Esophagus squamous epithelium (tissue), 4 donors: ENCODE measurements at regions not wholly inside any gene's neighbourhood (a gene's known extent, or its start where the extent isn't known, plus 50 kb on each side); places are given as distances from the start of the nearest gene placed in this dataset.

Experiments used
- CTCF ChIP-seq, 6 experiments: fragments of 450-650 bp in 4 of 6; fragments of 200-600 bp in 2 of 6; sonication (generic) in 2 of 6; IDR thresholded peaks; one replicate each; pipeline ENCODE4 v1.5.1; 2016 to 2019; ENCODE audit warnings: antibody characterized with exemption in 6 of 6, mild to moderate bottlenecking in 4 of 6, moderate library complexity in 4 of 6
- POLR2A ChIP-seq, 4 donors: fragments of 450-650 bp; IDR thresholded peaks; one replicate each; pipeline ENCODE4 v1.6.1; 2017; ENCODE audit warnings: antibody characterized with exemption in 4 of 4, mild to moderate bottlenecking in 4 of 4, moderate library complexity in 3 of 4

GRCh38 chr7:84663224-84663623, 468.6 kb upstream of the SEMA3A start:
- no peak for TF ChIP-seq CTCF (IDR thresholded peaks at IDR 0.05)
- TF ChIP-seq POLR2A (IDR thresholded peaks at IDR 0.05) = no peak
